ENCODE measurements at regions not wholly inside any gene's neighbourhood (a gene's known extent, or its start where the extent isn't known, plus 50 kb on each side); places are given as distances from the start of the nearest gene placed in this dataset.

DNA sequence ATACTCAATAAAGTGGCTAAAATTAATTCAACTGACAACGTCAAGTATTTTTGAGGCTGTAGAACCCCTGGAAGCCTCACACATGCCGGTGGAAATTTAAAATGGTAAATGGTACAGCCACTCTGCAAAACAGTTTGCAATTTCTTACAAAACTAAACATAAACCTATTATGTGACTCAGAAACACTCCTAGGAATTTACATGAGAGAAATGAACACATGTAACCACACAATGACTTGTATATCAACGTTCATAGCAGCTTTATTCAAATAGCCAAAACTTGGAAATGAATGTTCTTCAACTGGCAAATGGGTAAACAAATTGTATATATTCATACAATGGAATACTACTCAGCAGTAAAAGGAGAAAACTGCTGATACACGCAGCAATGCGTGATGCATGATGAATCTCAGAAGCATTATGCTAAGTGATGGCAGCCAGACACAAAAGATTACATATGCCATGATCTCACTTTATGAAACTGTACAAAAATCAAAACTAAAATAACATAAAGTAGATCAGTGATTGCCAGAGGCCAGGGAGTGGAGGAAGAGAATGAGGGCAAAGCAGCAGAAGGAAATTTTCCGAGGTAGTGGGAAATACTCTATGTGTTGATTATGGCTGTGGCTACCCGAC lies 112.5 kb downstream of the FAM50B start:
- TF ChIP-seq, protein P1, sequence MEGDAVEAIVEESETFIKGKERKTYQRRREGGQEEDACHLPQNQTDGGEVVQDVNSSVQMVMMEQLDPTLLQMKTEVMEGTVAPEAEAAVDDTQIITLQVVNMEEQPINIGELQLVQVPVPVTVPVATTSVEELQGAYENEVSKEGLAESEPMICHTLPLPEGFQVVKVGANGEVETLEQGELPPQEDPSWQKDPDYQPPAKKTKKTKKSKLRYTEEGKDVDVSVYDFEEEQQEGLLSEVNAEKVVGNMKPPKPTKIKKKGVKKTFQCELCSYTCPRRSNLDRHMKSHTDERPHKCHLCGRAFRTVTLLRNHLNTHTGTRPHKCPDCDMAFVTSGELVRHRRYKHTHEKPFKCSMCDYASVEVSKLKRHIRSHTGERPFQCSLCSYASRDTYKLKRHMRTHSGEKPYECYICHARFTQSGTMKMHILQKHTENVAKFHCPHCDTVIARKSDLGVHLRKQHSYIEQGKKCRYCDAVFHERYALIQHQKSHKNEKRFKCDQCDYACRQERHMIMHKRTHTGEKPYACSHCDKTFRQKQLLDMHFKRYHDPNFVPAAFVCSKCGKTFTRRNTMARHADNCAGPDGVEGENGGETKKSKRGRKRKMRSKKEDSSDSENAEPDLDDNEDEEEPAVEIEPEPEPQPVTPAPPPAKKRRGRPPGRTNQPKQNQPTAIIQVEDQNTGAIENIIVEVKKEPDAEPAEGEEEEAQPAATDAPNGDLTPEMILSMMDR (IDR thresholded peaks at IDR 0.05): no peak
- TF ChIP-seq POLR2A (IDR thresholded peaks at IDR 0.05): no peak
